Thoracic aorta (tissue), 2 donors: ENCODE measurements at regions not wholly inside any gene's neighbourhood (a gene's known extent, or its start where the extent isn't known, plus 50 kb on each side); places are given as distances from the start of the nearest gene placed in this dataset.

Experiments
- ATAC-seq: fragments of 150-250 bp; one replicate; pipeline ENCODE4 v1.8.0; 2017; ENCODE audit warnings: low read depth; ENCODE audit not compliant: insufficient number of reproducible peaks, low FRiP score
- DNase-seq: peaks from one replicate; pipeline ENCODE4 v3.0.0-alpha.2; 2020; ENCODE audit warnings: low spot score
- H3K27ac ChIP-seq, 2 donors: fragments of 200-600 bp; sonication (generic); 1 replicate in 1 of 2; 2 replicates in 1 of 2; pipeline ENCODE4 v1.5.1; 2016; ENCODE audit warnings: mild to moderate bottlenecking in 2 of 2, moderate library complexity in 2 of 2
- H3K27me3 ChIP-seq: fragments of 200-600 bp; sonication (generic); replicated peaks from 2 replicates; pipeline ENCODE4 v1.6.0; 2016; ENCODE audit warnings: mild to moderate bottlenecking; ENCODE audit not compliant: insufficient read depth
- H3K36me3 ChIP-seq: fragments of 200-600 bp; sonication (generic); one replicate; pipeline ENCODE4 v1.5.1; 2016
- H3K4me1 ChIP-seq, 2 donors: fragments of 200-600 bp; sonication (generic); 1 replicate in 1 of 2; 2 replicates in 1 of 2; pipeline versions ENCODE4 v1.5.1 to v1.6.0; 2016; ENCODE audit warnings: low read depth in 2 of 2, mild to moderate bottlenecking in 1 of 2; ENCODE audit not compliant: control insufficient read depth in 1 of 2
- H3K4me3 ChIP-seq: fragments of 200-600 bp; sonication (generic); 2 replicates; pipeline ENCODE4 v1.5.1; 2016; ENCODE audit warnings: mild to moderate bottlenecking
- H3K9me3 ChIP-seq: fragments of 200-600 bp; sonication (generic); 2 replicates; pipeline ENCODE4 v1.5.1; 2016
- TF ChIP-seq, protein P1 (sequence below): fragments of 200-600 bp; sonication (generic); IDR thresholded peaks from one replicate; pipeline ENCODE4 v1.5.1; 2019; ENCODE audit warnings: antibody characterized with exemption

DNA sequence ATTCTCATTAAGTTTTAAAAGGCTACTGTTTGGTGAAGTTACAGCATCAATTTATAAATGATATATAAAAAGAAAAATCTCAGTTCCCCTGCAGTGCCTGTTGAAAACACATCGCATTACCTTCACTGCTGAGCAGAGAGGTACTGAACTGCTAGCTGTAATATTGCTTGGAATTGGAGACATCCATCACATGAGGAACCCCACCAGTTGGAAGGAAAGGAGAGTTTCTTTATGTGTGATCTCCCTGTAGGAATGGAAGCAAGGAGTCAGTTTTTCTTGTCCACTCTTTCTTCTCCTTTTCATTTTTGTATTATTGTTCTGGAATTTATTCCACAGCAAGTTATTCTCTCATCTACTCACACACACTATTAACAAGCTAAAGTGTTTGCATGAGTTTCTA, 1586.0 kb upstream of the PRR20A start:
- no peak for ATAC-seq
- Histone ChIP-seq H3K9me3 (no peaks in the 10 kb centered on the region), H3K27ac (no peak overlapping the region), H3K27me3 (no peaks in the 10 kb centered on the region), H3K36me3 (no peaks in the 10 kb centered on the region), H3K4me3 (no peak overlapping the region), H3K4me1 (no peaks in the 10 kb centered on the region)
- no peak for DNase-seq
- TF ChIP-seq, protein P1, sequence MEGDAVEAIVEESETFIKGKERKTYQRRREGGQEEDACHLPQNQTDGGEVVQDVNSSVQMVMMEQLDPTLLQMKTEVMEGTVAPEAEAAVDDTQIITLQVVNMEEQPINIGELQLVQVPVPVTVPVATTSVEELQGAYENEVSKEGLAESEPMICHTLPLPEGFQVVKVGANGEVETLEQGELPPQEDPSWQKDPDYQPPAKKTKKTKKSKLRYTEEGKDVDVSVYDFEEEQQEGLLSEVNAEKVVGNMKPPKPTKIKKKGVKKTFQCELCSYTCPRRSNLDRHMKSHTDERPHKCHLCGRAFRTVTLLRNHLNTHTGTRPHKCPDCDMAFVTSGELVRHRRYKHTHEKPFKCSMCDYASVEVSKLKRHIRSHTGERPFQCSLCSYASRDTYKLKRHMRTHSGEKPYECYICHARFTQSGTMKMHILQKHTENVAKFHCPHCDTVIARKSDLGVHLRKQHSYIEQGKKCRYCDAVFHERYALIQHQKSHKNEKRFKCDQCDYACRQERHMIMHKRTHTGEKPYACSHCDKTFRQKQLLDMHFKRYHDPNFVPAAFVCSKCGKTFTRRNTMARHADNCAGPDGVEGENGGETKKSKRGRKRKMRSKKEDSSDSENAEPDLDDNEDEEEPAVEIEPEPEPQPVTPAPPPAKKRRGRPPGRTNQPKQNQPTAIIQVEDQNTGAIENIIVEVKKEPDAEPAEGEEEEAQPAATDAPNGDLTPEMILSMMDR: no peak

DNA sequence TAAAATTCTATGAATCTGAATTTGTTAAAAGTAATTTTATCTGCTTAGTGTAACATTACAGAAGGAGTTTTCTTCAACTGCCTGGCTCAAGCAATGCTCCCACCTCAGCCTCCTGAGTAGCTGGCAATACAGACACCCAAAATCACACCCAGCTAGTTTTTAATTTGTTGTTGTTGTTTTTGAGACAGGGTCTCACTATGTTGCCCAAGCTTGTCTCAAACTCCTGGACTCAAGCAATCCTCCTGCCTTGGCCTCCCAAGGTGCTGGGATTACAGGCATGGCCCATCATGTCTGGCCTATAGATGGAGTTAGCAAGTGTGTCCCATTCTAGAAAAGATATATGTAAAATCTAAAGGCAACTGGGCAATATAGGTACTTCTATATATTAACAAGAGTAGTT, 1580.4 kb upstream of the PRR20A start:
- Histone ChIP-seq H3K4me3 (no peak overlapping the region), H3K36me3 (no peaks in the 10 kb centered on the region), H3K4me1 (no peaks in the 10 kb centered on the region), H3K27me3 (no peaks in the 10 kb centered on the region), H3K27ac (no peak overlapping the region), H3K9me3 (no peaks in the 10 kb centered on the region)
- ATAC-seq (no peak), DNase-seq (no peak)
- TF ChIP-seq, protein P1: no peak

DNA sequence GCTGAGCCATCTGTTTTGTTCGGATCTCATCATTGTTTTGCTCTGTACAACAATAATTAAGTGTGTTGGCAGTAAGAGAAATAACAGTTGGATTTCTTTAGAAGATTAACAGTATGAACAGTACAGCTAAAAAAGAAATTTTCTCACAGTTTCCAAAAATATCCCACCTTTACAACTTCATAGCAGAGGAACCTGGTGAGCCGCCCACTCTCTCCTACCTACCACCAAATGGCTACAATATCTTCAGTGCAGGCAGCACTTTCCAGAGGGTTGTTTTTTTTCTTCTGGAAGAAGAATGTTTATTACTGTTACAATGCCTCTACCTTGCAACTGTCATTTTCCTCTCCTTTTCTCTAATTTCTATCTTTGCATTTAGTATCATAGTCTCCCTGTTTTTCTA, 1577.5 kb upstream of the PRR20A start:
- no peaks in the 10 kb centered on the region for H3K36me3 ChIP-seq
- H3K27ac ChIP-seq: no peak overlapping the region
- no peaks in the 10 kb centered on the region for H3K27me3 ChIP-seq
- ATAC-seq: no peak
- H3K4me1 ChIP-seq: no peaks in the 10 kb centered on the region
- no peaks in the 10 kb centered on the region for H3K9me3 ChIP-seq
- DNase-seq: no peak
- TF ChIP-seq, protein P1: no peak
- H3K4me3 ChIP-seq: no peak overlapping the region

DNA sequence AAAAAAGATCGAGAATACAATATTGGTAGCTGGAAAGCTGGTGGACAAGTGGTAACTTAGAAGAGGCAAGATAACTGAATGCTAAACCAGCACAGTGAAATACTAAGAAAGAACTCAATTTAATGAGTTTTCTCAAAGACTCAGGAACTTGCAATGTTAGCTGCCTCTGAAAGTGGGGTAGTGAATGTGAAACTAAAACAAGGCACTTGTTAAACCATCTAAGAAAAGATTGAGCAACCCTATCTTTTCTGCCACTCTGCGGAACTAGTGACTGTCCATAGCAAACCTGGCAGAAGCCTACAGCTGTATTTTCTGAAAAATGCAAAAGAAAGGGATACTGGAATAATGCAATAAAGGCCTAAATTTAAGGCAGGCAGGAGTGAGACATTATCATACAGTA, 1574.4 kb upstream of the PRR20A start:
- H3K4me3 ChIP-seq: no peak overlapping the region
- TF ChIP-seq, protein P1: no peak
- H3K4me1 ChIP-seq: no peaks in the 10 kb centered on the region
- H3K27me3 ChIP-seq: no peaks in the 10 kb centered on the region
- DNase-seq (no peak), ATAC-seq (no peak)
- no peaks in the 10 kb centered on the region for H3K9me3 ChIP-seq
- no peaks in the 10 kb centered on the region for H3K36me3 ChIP-seq
- no peak overlapping the region for H3K27ac ChIP-seq

DNA sequence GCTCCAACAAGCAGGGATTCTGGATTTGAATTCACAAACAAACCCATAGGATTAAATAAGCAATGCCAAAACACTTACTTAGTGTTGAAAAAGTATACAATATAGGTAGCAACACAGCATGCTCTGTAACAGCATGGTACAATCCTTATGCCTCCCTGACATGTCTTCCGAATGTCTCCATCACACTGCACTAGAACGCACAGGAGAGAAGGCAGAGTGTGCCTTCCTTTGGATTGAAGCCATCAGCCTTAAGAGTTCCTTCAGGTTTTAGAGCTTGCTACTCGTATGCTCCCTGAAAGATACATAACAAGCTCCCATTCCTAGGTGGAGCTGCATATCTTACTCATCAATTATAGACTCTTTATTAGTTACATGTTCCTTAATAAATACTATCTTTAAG, 1573.9 kb upstream of the PRR20A start:
- H3K36me3 ChIP-seq: no peaks in the 10 kb centered on the region
- H3K9me3 ChIP-seq: no peaks in the 10 kb centered on the region
- ATAC-seq: no peak
- no peak for DNase-seq
- H3K4me1 ChIP-seq: no peaks in the 10 kb centered on the region
- no peak overlapping the region for H3K27ac ChIP-seq
- TF ChIP-seq, protein P1: no peak
- H3K27me3 ChIP-seq: no peaks in the 10 kb centered on the region
- no peak overlapping the region for H3K4me3 ChIP-seq
